Neural progenitor cell (in vitro differentiated cells): ENCODE measurements at regions not wholly inside any gene's neighbourhood (a gene's known extent, or its start where the extent isn't known, plus 50 kb on each side); places are given as distances from the start of the nearest gene placed in this dataset.

Experiments
- DNase-seq: peaks from one replicate; pipeline ENCODE4 v3.0.0-alpha.2; 2016; ENCODE audit warnings: low spot score
- H2AFZ ChIP-seq: fragments of 200-600 bp; sonication (generic); replicated peaks from 2 replicates; pipeline ENCODE4 v1.6.1; 2016; ENCODE audit warnings: antibody characterized with exemption
- H3F3A ChIP-seq: fragments of 200-600 bp; sonication (generic); 2 replicates; pipeline ENCODE4 v1.6.1; 2016; ENCODE audit warnings: antibody characterized with exemption, low read depth
- H3K27ac ChIP-seq: fragments of 200-600 bp; sonication (generic); 2 replicates; pipeline ENCODE4 v1.5.1; 2016; ENCODE audit warnings: mild to moderate bottlenecking
- H3K27me3 ChIP-seq: fragments of 200-600 bp; sonication (generic); 2 replicates; pipeline ENCODE4 v1.6.1; 2016; ENCODE audit warnings: mild to moderate bottlenecking, moderate library complexity
- H3K36me3 ChIP-seq: fragments of 200-600 bp; sonication (generic); 2 replicates; pipeline ENCODE4 v1.5.1; 2016
- H3K4me1 ChIP-seq: fragments of 200-600 bp; sonication (generic); 2 replicates; pipeline ENCODE4 v1.6.1; 2016; ENCODE audit warnings: mixed run types
- H3K4me2 ChIP-seq: fragments of 200-600 bp; sonication (generic); 2 replicates; pipeline ENCODE4 v1.6.1; 2016
- H3K4me3 ChIP-seq: fragments of 200-600 bp; sonication (generic); 2 replicates; pipeline ENCODE4 v1.5.1; 2016
- H3K79me2 ChIP-seq: fragments of 200-600 bp; sonication (generic); 2 replicates; pipeline ENCODE4 v1.6.1; 2016; ENCODE audit warnings: low read depth
- H3K9ac ChIP-seq: fragments of 200-600 bp; sonication (generic); 2 replicates; pipeline ENCODE4 v1.6.1; 2016
- H3K9me3 ChIP-seq: fragments of 200-600 bp; sonication (generic); 2 replicates; pipeline ENCODE4 v1.5.1; 2016; ENCODE audit warnings: low read depth
- H4K20me1 ChIP-seq: fragments of 200-600 bp; sonication (generic); 2 replicates; pipeline ENCODE4 v1.6.1; 2016; ENCODE audit warnings: low read depth
- H3K27ac Mint-ChIP-seq: 3 replicates; pipeline ENCODE4 v1.8.0; 2021; ENCODE audit warnings: mixed read lengths
- H3K27me3 Mint-ChIP-seq: 2 replicates; pipeline ENCODE4 v1.8.0; 2022; ENCODE audit warnings: low read depth, mild to moderate bottlenecking, inconsistent platforms, moderate library complexity, mixed read lengths; ENCODE audit not compliant: insufficient read depth
- H3K36me3 Mint-ChIP-seq: 3 replicates; pipeline ENCODE4 v1.8.0; 2021; ENCODE audit warnings: mixed read lengths
- H3K4me1 Mint-ChIP-seq: 3 replicates; pipeline ENCODE4 v1.8.0; 2021; ENCODE audit warnings: mixed read lengths
- H3K4me3 Mint-ChIP-seq: 3 replicates; pipeline ENCODE4 v1.8.0; 2021; ENCODE audit warnings: mild to moderate bottlenecking, moderate library complexity, mixed read lengths
- H3K9me3 Mint-ChIP-seq: 3 replicates; pipeline ENCODE4 v1.8.0; 2020; ENCODE audit warnings: mixed read lengths
- CTCF ChIP-seq: fragments of 200-600 bp; sonication (generic); IDR thresholded peaks from 2 replicates; pipeline ENCODE4 v1.5.1; 2017; ENCODE audit warnings: antibody characterized with exemption, mild to moderate bottlenecking
- EZH2 ChIP-seq: fragments of 200-600 bp; sonication (generic); IDR thresholded peaks from 2 replicates; pipeline ENCODE4 v1.6.1; 2017; ENCODE audit warnings: antibody characterized with exemption, mild to moderate bottlenecking, moderate library complexity
- EZH2phosphoT487 ChIP-seq: fragments of 200-600 bp; sonication (generic); IDR thresholded peaks from 2 replicates; pipeline ENCODE4 v1.6.1; 2017; ENCODE audit warnings: antibody characterized with exemption

GRCh38 chr10:90407851-90408250 lies 450.0 kb downstream of the HTR7 start:
- H3K36me3 Mint-ChIP-seq = no peaks in the 10 kb centered on the region
- no peak overlapping the region for H3K9ac ChIP-seq
- TF ChIP-seq EZH2 (no peak), CTCF (no peak), EZH2phosphoT487 (no peak)
- H3K4me2 ChIP-seq = no peak overlapping the region
- H3K4me1 ChIP-seq = no peaks in the 10 kb centered on the region
- no peaks in the 10 kb centered on the region for H4K20me1 ChIP-seq
- no peaks in the 10 kb centered on the region for H3K27me3 Mint-ChIP-seq
- no peaks in the 10 kb centered on the region for H3K27me3 ChIP-seq
- no peaks in the 10 kb centered on the region for H3K9me3 ChIP-seq
- H3K27ac ChIP-seq = no peak overlapping the region
- no peaks in the 10 kb centered on the region for H3K36me3 ChIP-seq
- H3K79me2 ChIP-seq = no peaks in the 10 kb centered on the region
- no peak overlapping the region for H3K4me3 Mint-ChIP-seq
- no peaks in the 10 kb centered on the region for H3K4me1 Mint-ChIP-seq
- no peak overlapping the region for H2AFZ ChIP-seq
- no peak overlapping the region for H3K27ac Mint-ChIP-seq
- H3K9me3 Mint-ChIP-seq = peaks cover 2% of the 10 kb centered on the region
- DNase-seq = no peak
- H3F3A ChIP-seq = no peaks in the 10 kb centered on the region
- no peak overlapping the region for H3K4me3 ChIP-seq

DNA sequence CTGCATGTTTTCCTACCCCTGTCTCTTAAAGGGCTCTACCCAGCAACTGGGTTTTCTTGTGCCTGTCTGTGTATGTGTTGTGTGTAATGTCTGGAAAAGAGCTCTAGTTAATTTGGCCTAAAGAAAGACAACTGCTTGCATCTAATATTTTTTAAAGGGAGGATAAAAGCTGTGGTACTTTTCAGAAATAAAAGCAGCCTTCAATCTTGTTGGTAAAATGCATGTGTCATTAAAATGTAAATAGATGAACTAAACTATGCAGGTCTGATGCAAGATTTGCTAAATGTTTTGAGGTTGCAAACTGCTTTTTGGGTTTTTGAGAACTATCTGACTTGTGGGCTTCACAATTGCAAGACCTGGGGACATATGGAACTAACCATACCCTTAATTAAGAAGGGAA lies 445.3 kb downstream of the HTR7 start:
- H3K4me3 ChIP-seq = no peak overlapping the region
- no peaks in the 10 kb centered on the region for H4K20me1 ChIP-seq
- no peaks in the 10 kb centered on the region for H3K36me3 ChIP-seq
- H3K4me3 Mint-ChIP-seq = no peak overlapping the region
- H2AFZ ChIP-seq = no peak overlapping the region
- no peak overlapping the region for H3K9ac ChIP-seq
- no peaks in the 10 kb centered on the region for H3K9me3 ChIP-seq
- no peaks in the 10 kb centered on the region for H3K79me2 ChIP-seq
- H3K36me3 Mint-ChIP-seq = no peaks in the 10 kb centered on the region
- H3K4me2 ChIP-seq = no peak overlapping the region
- no peak for TF ChIP-seq CTCF
- no peak for TF ChIP-seq EZH2
- TF ChIP-seq EZH2phosphoT487 = no peak
- H3K27ac ChIP-seq = no peak overlapping the region
- H3K27me3 ChIP-seq = no peaks in the 10 kb centered on the region
- no peaks in the 10 kb centered on the region for H3K4me1 ChIP-seq
- peaks cover 2% of the 10 kb centered on the region for H3K9me3 Mint-ChIP-seq
- no peaks in the 10 kb centered on the region for H3F3A ChIP-seq
- no peak for DNase-seq
- H3K27me3 Mint-ChIP-seq = peaks cover 2% of the 10 kb centered on the region
- no peak overlapping the region for H3K27ac Mint-ChIP-seq
- H3K4me1 Mint-ChIP-seq = no peaks in the 10 kb centered on the region

DNA sequence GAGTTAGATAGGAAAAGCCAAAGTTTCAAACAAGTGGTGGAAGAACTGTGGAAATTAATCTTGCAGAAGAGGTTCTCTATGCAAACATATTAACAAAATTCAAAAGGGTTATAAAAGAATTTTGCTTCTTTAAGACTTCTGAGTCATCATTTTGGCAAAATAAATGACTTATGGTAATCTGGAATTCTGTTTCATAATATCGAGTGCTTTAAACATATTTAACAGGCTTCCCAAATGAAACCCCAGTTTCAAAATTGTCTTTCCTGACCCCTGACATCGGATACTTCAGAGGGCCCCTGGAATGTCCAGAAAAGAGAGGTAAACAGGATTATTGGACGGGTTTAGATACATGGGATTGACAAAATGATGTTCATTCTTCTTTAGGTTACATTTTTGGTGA lies 444.6 kb downstream of the HTR7 start:
- H3F3A ChIP-seq = no peaks in the 10 kb centered on the region
- H3K27ac ChIP-seq = no peak overlapping the region
- Mint-ChIP-seq H3K27ac (no peak overlapping the region), H3K4me3 (no peak overlapping the region), H3K36me3 (no peaks in the 10 kb centered on the region), H3K9me3 (peaks cover 2% of the 10 kb centered on the region), H3K4me1 (no peaks in the 10 kb centered on the region), H3K27me3 (peaks cover 2% of the 10 kb centered on the region)
- no peak overlapping the region for H3K4me2 ChIP-seq
- H2AFZ ChIP-seq = no peak overlapping the region
- no peak for TF ChIP-seq CTCF
- no peak for TF ChIP-seq EZH2
- TF ChIP-seq EZH2phosphoT487 = no peak
- no peaks in the 10 kb centered on the region for H3K9me3 ChIP-seq
- H3K79me2 ChIP-seq = no peaks in the 10 kb centered on the region
- no peak overlapping the region for H3K9ac ChIP-seq
- H3K4me3 ChIP-seq = no peak overlapping the region
- DNase-seq = no peak
- no peaks in the 10 kb centered on the region for H3K27me3 ChIP-seq
- H4K20me1 ChIP-seq = no peaks in the 10 kb centered on the region
- H3K36me3 ChIP-seq = no peaks in the 10 kb centered on the region
- no peaks in the 10 kb centered on the region for H3K4me1 ChIP-seq

- Histone ChIP-seq H3K9ac (no peak overlapping the region), H3K27ac (no peak overlapping the region), H4K20me1 (no peaks in the 10 kb centered on the region), H3K79me2 (no peaks in the 10 kb centered on the region), H2AFZ (no peak overlapping the region), H3F3A (no peaks in the 10 kb centered on the region), H3K4me3 (no peak overlapping the region), H3K27me3 (no peaks in the 10 kb centered on the region), H3K4me1 (no peaks in the 10 kb centered on the region), H3K9me3 (no peaks in the 10 kb centered on the region), H3K36me3 (no peaks in the 10 kb centered on the region), H3K4me2 (no peak overlapping the region)
- Mint-ChIP-seq H3K4me1 (no peaks in the 10 kb centered on the region), H3K36me3 (no peaks in the 10 kb centered on the region), H3K9me3 (no peaks in the 10 kb centered on the region), H3K4me3 (no peak overlapping the region), H3K27me3 (peaks cover 2% of the 10 kb centered on the region), H3K27ac (no peak overlapping the region)
- TF ChIP-seq EZH2 (no peak), EZH2phosphoT487 (no peak), CTCF (no peak)
- DNase-seq = no peak
Observed at GRCh38 chr10:90414926-90415325, 442.9 kb downstream of the HTR7 start.
